Fibroblast of the conjunctiva (primary cell): ENCODE measurements at regions not wholly inside any gene's neighbourhood (a gene's known extent, or its start where the extent isn't known, plus 50 kb on each side); places are given as distances from the start of the nearest gene placed in this dataset.
"Not testable (repeated sequence)": the region's sequence is repeated elsewhere in the genome, so short reads cannot be mapped to it uniquely, and the experiment has no call there.

Experiments used
- DNase-seq: peaks from one replicate; pipeline ENCODE4 v3.0.0-alpha.2; 2010; ENCODE audit warnings: low read depth

GRCh38 chr6:80503660-80504059, 397.2 kb downstream of the BCKDHB start:
- DNase-seq: no peak

- DNase-seq: no peak
Observed at GRCh38 chr6:80502871-80503270, 396.4 kb downstream of the BCKDHB start.

GRCh38 chr6:80501636-80502035, 395.2 kb downstream of the BCKDHB start:
- DNase-seq: no peak

GRCh38 chr6:80497696-80498486, 391.4 kb downstream of the BCKDHB start:
- not testable (repeated sequence) for DNase-seq

- no peak for DNase-seq
Observed at GRCh38 chr6:80489911-80490635, 383.6 kb downstream of the BCKDHB start.

GRCh38 chr6:80488190-80488589, 381.7 kb downstream of the BCKDHB start:
- DNase-seq: no peak

GRCh38 chr6:80485494-80485893, 379.0 kb downstream of the BCKDHB start:
- DNase-seq: not testable (repeated sequence)

GRCh38 chr6:80482056-80482455, 375.6 kb downstream of the BCKDHB start:
- DNase-seq: no peak

- DNase-seq: no peak
Observed at GRCh38 chr6:80480421-80481157, 374.1 kb downstream of the BCKDHB start.

- DNase-seq: no peak
Observed at GRCh38 chr6:80478030-80478429, 371.6 kb downstream of the BCKDHB start.

GRCh38 chr6:80477591-80477990, 371.1 kb downstream of the BCKDHB start:
- DNase-seq: no peak

- no peak for DNase-seq
Observed at GRCh38 chr6:80472271-80472670, 365.8 kb downstream of the BCKDHB start.

- no peak for DNase-seq
Observed at GRCh38 chr6:80469977-80470376, 363.5 kb downstream of the BCKDHB start.

- no peak for DNase-seq
Observed at GRCh38 chr6:80468398-80468797, 361.9 kb downstream of the BCKDHB start.

- DNase-seq: no peak
Observed at GRCh38 chr6:80467408-80467807, 360.9 kb downstream of the BCKDHB start.

- no peak for DNase-seq
Observed at GRCh38 chr6:80466981-80467380, 360.5 kb downstream of the BCKDHB start.

GRCh38 chr6:80465513-80465912, 359.0 kb downstream of the BCKDHB start:
- no peak for DNase-seq

GRCh38 chr6:80464901-80465300, 358.4 kb downstream of the BCKDHB start:
- DNase-seq: no peak

- DNase-seq: no peak
Observed at GRCh38 chr6:80463197-80463596, 356.7 kb downstream of the BCKDHB start.

- no peak for DNase-seq
Observed at GRCh38 chr6:80460257-80460865, 353.9 kb downstream of the BCKDHB start.

GRCh38 chr6:80457439-80457933, 351.0 kb downstream of the BCKDHB start:
- peak; percentile 95 for DNase-seq
